K562 (cell line): ENCODE measurements at regions not wholly inside any gene's neighbourhood (a gene's known extent, or its start where the extent isn't known, plus 50 kb on each side); places are given as distances from the start of the nearest gene placed in this dataset.

Experiments
- HNRNPL ChIP-seq: fragments of 200-400 bp; formaldehyde crosslinking; IDR thresholded peaks from 2 replicates; pipeline ENCODE4 v1.6.1; 2017; ENCODE audit warnings: low read depth, mild to moderate bottlenecking, low read length
- KAT7 ChIP-seq: sonication (generic); formaldehyde crosslinking; IDR thresholded peaks from 2 replicates; pipeline ENCODE4 v1.8.0; 2022; ENCODE audit warnings: missing genetic modification reagents, mild to moderate bottlenecking, borderline replicate concordance
- MXI1 ChIP-seq: IDR thresholded peaks from 2 replicates; pipeline ENCODE4 v1.6.1; 2011; ENCODE audit warnings: low read depth, mild to moderate bottlenecking, improper control_type of control experiment, low read length
- NRF1 ChIP-seq, 2 experiments: fragments of 450-650 bp; IDR thresholded peaks in 1 of 2; conservative IDR thresholded peaks in 1 of 2; 2 replicates each; pipeline ENCODE4 v1.6.1; 2014; ENCODE audit warnings: mild to moderate bottlenecking in 2 of 2
- RAD51 ChIP-seq: fragments of 450-650 bp; IDR thresholded peaks from 2 replicates; pipeline ENCODE4 v1.7.1; 2016; ENCODE audit warnings: low read depth, mild to moderate bottlenecking, borderline replicate concordance
- RBM17 ChIP-seq: fragments of 200-400 bp; formaldehyde crosslinking; IDR thresholded peaks from 2 replicates; pipeline ENCODE4 v1.6.1; 2017; ENCODE audit warnings: low read depth, mild to moderate bottlenecking, low read length, borderline replicate concordance
- RBM39 ChIP-seq: fragments of 200-400 bp; formaldehyde crosslinking; optimal IDR thresholded peaks from 2 replicates; pipeline ENCODE3; 2018; ENCODE audit warnings: low read depth, low read length
- RREB1 ChIP-seq: fragments of 250-450 bp; sonication (Bioruptor Pico); IDR thresholded peaks from 2 replicates; pipeline ENCODE4 v1.4.0; 2020
- SIX5 ChIP-seq, 2 experiments: IDR thresholded peaks; 2 replicates each; pipeline ENCODE4 v1.6.1; 2011; ENCODE audit warnings: low read length in 2 of 2, borderline replicate concordance in 1 of 2, low read depth in 1 of 2, mild to moderate bottlenecking in 1 of 2, moderate library complexity in 1 of 2; ENCODE audit not compliant: insufficient read depth in 1 of 2
- SMARCE1 ChIP-seq: fragments of 450-650 bp; IDR thresholded peaks from 2 replicates; pipeline ENCODE4 v1.7.1; 2016; ENCODE audit warnings: mild to moderate bottlenecking
- SREBF2 ChIP-seq: sonication (generic); formaldehyde crosslinking; IDR thresholded peaks from 2 replicates; pipeline ENCODE4 v1.4.0; 2020; ENCODE audit warnings: mild to moderate bottlenecking, missing genetic modification reagents
- TCF7 ChIP-seq: sonication (generic); IDR thresholded peaks from 2 replicates; pipeline ENCODE4 v1.6.1; 2016; ENCODE audit warnings: antibody characterized with exemption, borderline replicate concordance
- TGIF2 ChIP-seq: sonication (generic); formaldehyde crosslinking; IDR thresholded peaks from 2 replicates; pipeline ENCODE4 v1.8.1; 2022; ENCODE audit warnings: mild to moderate bottlenecking, missing genetic modification reagents, moderate library complexity
- ZFP30 ChIP-seq: fragments of 250-450 bp; sonication (Bioruptor Pico); IDR thresholded peaks from 2 replicates; pipeline ENCODE4 v1.8.0; 2022; ENCODE audit warnings: moderate library complexity, mild to moderate bottlenecking, inconsistent platforms, borderline replicate concordance
- ZNF165 ChIP-seq: fragments of 250-450 bp; sonication (Bioruptor Pico); IDR thresholded peaks from 2 replicates; pipeline ENCODE4 v1.4.0; 2020; ENCODE audit warnings: borderline replicate concordance
- ZNF24 ChIP-seq: fragments of 450-650 bp; IDR thresholded peaks from 2 replicates; pipeline ENCODE4 v1.6.1; 2016
- ZNF282 ChIP-seq: sonication (generic); formaldehyde crosslinking; IDR thresholded peaks from 2 replicates; pipeline ENCODE4 v1.8.1; 2023; ENCODE audit warnings: missing genetic modification reagents
- TF ChIP-seq, protein P1 (sequence below): sonication (generic); formaldehyde crosslinking; IDR thresholded peaks from 2 replicates; pipeline ENCODE4 v1.8.0; 2022; ENCODE audit warnings: mild to moderate bottlenecking, missing genetic modification reagents, borderline replicate concordance
- TF ChIP-seq, protein P2 (sequence below): sonication (generic); formaldehyde crosslinking; IDR thresholded peaks from 2 replicates; pipeline ENCODE4 v1.8.1; 2023; ENCODE audit warnings: mild to moderate bottlenecking, missing genetic modification reagents

DNA sequence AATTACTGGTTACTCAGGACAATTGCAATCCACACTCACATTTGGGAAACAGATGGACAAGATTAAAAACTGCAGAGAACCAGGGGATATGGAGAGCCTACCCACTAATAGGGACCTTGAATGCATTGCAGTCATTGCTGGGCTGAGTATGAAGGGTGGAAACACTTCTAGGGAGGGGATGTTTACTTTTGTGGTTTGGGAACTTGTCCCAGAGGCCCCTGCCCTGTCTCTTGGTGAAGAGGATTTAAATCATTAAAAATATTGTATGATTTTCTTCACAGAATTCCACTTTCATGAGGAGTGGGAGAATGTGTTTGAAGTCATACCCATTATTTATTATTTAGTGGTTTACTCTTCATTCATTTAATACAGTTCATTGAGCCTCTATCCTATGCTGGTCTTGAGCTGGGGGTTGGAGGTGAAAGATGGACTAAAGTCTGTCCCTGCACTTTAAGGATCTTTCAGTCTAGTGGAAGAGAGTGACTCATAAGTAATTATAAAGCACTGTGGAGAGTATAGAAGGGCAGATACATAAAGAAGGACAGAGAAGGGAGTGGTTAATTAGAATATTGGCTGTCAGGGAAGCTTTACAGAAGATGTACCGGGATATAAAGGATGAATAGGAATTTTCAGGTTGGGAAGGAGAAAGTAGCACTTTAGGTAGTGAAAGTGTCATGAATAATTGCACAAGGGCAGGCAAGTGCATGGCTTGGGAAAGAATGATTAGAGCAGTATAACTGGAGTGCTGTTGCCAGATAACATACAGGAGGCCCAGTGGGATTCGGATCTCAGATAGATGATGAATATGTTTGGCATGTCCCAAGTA, 313.4 kb downstream of the LPIN1 start (continued):
- TF ChIP-seq, protein P1, sequence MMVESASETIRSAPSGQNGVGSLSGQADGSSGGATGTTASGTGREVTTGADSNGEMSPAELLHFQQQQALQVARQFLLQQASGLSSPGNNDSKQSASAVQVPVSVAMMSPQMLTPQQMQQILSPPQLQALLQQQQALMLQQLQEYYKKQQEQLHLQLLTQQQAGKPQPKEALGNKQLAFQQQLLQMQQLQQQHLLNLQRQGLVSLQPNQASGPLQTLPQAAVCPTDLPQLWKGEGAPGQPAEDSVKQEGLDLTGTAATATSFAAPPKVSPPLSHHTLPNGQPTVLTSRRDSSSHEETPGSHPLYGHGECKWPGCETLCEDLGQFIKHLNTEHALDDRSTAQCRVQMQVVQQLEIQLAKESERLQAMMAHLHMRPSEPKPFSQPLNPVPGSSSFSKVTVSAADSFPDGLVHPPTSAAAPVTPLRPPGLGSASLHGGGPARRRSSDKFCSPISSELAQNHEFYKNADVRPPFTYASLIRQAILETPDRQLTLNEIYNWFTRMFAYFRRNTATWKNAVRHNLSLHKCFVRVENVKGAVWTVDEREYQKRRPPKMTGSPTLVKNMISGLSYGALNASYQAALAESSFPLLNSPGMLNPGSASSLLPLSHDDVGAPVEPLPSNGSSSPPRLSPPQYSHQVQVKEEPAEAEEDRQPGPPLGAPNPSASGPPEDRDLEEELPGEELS (CRISPR knock-in tag): no peak
- no peak for TF ChIP-seq HNRNPL
- TF ChIP-seq SMARCE1: peak; percentile 87
- no peak for TF ChIP-seq RBM39
- no peak for TF ChIP-seq RAD51
- TF ChIP-seq, protein P2, sequence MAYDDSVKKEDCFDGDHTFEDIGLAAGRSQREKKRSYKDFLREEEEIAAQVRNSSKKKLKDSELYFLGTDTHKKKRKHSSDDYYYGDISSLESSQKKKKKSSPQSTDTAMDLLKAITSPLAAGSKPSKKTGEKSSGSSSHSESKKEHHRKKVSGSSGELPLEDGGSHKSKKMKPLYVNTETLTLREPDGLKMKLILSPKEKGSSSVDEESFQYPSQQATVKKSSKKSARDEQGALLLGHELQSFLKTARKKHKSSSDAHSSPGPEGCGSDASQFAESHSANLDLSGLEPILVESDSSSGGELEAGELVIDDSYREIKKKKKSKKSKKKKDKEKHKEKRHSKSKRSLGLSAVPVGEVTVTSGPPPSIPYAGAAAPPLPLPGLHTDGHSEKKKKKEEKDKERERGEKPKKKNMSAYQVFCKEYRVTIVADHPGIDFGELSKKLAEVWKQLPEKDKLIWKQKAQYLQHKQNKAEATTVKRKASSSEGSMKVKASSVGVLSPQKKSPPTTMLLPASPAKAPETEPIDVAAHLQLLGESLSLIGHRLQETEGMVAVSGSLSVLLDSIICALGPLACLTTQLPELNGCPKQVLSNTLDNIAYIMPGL (CRISPR knock-in tag): no peak
- TF ChIP-seq NRF1 (conservative IDR thresholded peaks at IDR 0.05 in 1 of 2, IDR thresholded peaks at IDR 0.05 in 1 of 2): no peak
- TF ChIP-seq RBM17: no peak
- no peak for TF ChIP-seq RREB1 (CRISPR knock-in tag)
- TF ChIP-seq SREBF2 (CRISPR knock-in tag): no peak
- TF ChIP-seq ZNF165 (CRISPR knock-in tag): no peak
- TF ChIP-seq KAT7: no peak
- no peak for TF ChIP-seq TGIF2 (CRISPR knock-in tag)
- no peak for TF ChIP-seq TCF7
- no peak for TF ChIP-seq MXI1
- TF ChIP-seq ZNF24: no peak
- TF ChIP-seq ZFP30 (CRISPR knock-in tag): no peak
- no peak for TF ChIP-seq ZNF282 (CRISPR knock-in tag)
- TF ChIP-seq SIX5 (IDR thresholded peaks at IDR 0.05; ENCODE audit: borderline replicate concordance in 1 of 2, insufficient read depth in 1 of 2, low read depth in 1 of 2, low read length in 2 of 2): no peak
